SK-N-SH treated with all-trans-retinoic acid at 6 μM for 48 hours (cell line): ENCODE measurements at regions not wholly inside any gene's neighbourhood (a gene's known extent, or its start where the extent isn't known, plus 50 kb on each side); places are given as distances from the start of the nearest gene placed in this dataset.
"Not testable (repeated sequence)": the region's sequence is repeated elsewhere in the genome, so short reads cannot be mapped to it uniquely, and the experiment has no call there.

ENCODE experiments used
- ATAC-seq: fragments of 200-7000 bp; cut with Tn5 transposase; 3 replicates; pipeline ENCODE4 v1.9.1; 2020; ENCODE audit warnings: mild to moderate bottlenecking, moderate library complexity
- ARNTL ChIP-seq: fragments of 450-650 bp; formaldehyde crosslinking; IDR thresholded peaks from 2 replicates; pipeline ENCODE4 v1.5.0; 2020; ENCODE audit warnings: low read depth, mild to moderate bottlenecking, moderate library complexity, borderline replicate concordance
- BACH2 ChIP-seq: fragments of 250-450 bp; sonication (Bioruptor Pico); IDR thresholded peaks from 2 replicates; pipeline ENCODE4 v1.9.0; 2021; ENCODE audit warnings: mild to moderate bottlenecking, borderline replicate concordance
- CREB5 ChIP-seq: fragments of 250-450 bp; sonication (Bioruptor Pico); IDR thresholded peaks from 2 replicates; pipeline ENCODE4 v1.5.1; 2020; ENCODE audit warnings: low read depth, mild to moderate bottlenecking, moderate library complexity
- CSDC2 ChIP-seq: fragments of 250-450 bp; sonication (Bioruptor Pico); IDR thresholded peaks from 2 replicates; pipeline ENCODE4 v1.5.0; 2020; ENCODE audit warnings: mild to moderate bottlenecking, moderate library complexity
- CSRNP3 ChIP-seq: fragments of 250-450 bp; sonication (Bioruptor Pico); IDR thresholded peaks from 2 replicates; pipeline ENCODE4 v1.5.1; 2021; ENCODE audit warnings: mild to moderate bottlenecking, moderate library complexity
- ISL1 ChIP-seq: fragments of 250-450 bp; sonication (Bioruptor Pico); IDR thresholded peaks from 2 replicates; pipeline ENCODE4 v2.1.2; 2022; ENCODE audit warnings: mild to moderate bottlenecking, moderate library complexity
- PATZ1 ChIP-seq: fragments of 250-450 bp; sonication (Bioruptor Pico); IDR thresholded peaks from 2 replicates; pipeline ENCODE4 v1.8.0; 2020; ENCODE audit warnings: mild to moderate bottlenecking, moderate library complexity, borderline replicate concordance
- POU6F1 ChIP-seq: fragments of 250-450 bp; sonication (Bioruptor Pico); IDR thresholded peaks from 2 replicates; pipeline ENCODE4 v1.8.0; 2021; ENCODE audit warnings: low read depth, mild to moderate bottlenecking, moderate library complexity, borderline replicate concordance
- PPARA ChIP-seq: fragments of 250-450 bp; sonication (Bioruptor Pico); IDR thresholded peaks from 2 replicates; pipeline ENCODE4 v1.5.0; 2020; ENCODE audit warnings: mild to moderate bottlenecking, borderline replicate concordance
- RARB ChIP-seq: fragments of 250-450 bp; sonication (Bioruptor Pico); IDR thresholded peaks from 2 replicates; pipeline ENCODE4 v1.8.0; 2021; ENCODE audit warnings: mild to moderate bottlenecking, moderate library complexity
- SNAI2 ChIP-seq: fragments of 250-450 bp; sonication (Bioruptor Pico); IDR thresholded peaks from 2 replicates; pipeline ENCODE4 v1.5.0; 2020; ENCODE audit warnings: mild to moderate bottlenecking, moderate library complexity
- TOX ChIP-seq: fragments of 250-450 bp; sonication (Bioruptor Pico); IDR thresholded peaks from 2 replicates; pipeline ENCODE4 v1.8.0; 2021; ENCODE audit warnings: mild to moderate bottlenecking, moderate library complexity, borderline replicate concordance
- ZC3H10 ChIP-seq: fragments of 250-450 bp; sonication (Bioruptor Pico); IDR thresholded peaks from 2 replicates; pipeline ENCODE4 v1.5.1; 2021; ENCODE audit warnings: mild to moderate bottlenecking, moderate library complexity
- ZFP3 ChIP-seq: fragments of 250-450 bp; sonication (Bioruptor Pico); IDR thresholded peaks from 2 replicates; pipeline ENCODE4 v1.5.0; 2020; ENCODE audit warnings: mild to moderate bottlenecking, moderate library complexity
- ZFP30 ChIP-seq: fragments of 450-650 bp; formaldehyde crosslinking; IDR thresholded peaks from 2 replicates; pipeline ENCODE4 v1.5.0; 2022; ENCODE audit warnings: mild to moderate bottlenecking, moderate library complexity
- ZNF8 ChIP-seq: fragments of 450-650 bp; formaldehyde crosslinking; IDR thresholded peaks from 2 replicates; pipeline ENCODE4 v1.5.0; 2020; ENCODE audit warnings: mild to moderate bottlenecking, moderate library complexity

GRCh38 chr3:193915613-193916012, 220.3 kb upstream of the HES1 start:
- ATAC-seq, result no peak
- TF ChIP-seq POU6F1 (no peak), PATZ1 (no peak), ARNTL (CRISPR knock-in tag) (no peak), CREB5 (CRISPR knock-in tag) (no peak)

- ATAC-seq, result no peak
- TF ChIP-seq CSRNP3 (CRISPR knock-in tag), result no peak
- TF ChIP-seq ARNTL (CRISPR knock-in tag), result no peak
- no peak for TF ChIP-seq RARB (CRISPR knock-in tag)
- no peak for TF ChIP-seq PPARA (CRISPR knock-in tag)
- no peak for TF ChIP-seq TOX (CRISPR knock-in tag)
- TF ChIP-seq ZC3H10, result no peak
Measured at GRCh38 chr3:193917158-193917557, 218.8 kb upstream of the HES1 start.

- no peak for ATAC-seq
- TF ChIP-seq CSDC2 (CRISPR knock-in tag), result no peak
- TF ChIP-seq PPARA (CRISPR knock-in tag), result no peak
- no peak for TF ChIP-seq BACH2 (CRISPR knock-in tag)
- no peak for TF ChIP-seq ISL1 (CRISPR knock-in tag)
- TF ChIP-seq TOX (CRISPR knock-in tag), result no peak
- TF ChIP-seq ZFP3 (CRISPR knock-in tag), result no peak
Measured at GRCh38 chr3:193921465-193921864, 214.5 kb upstream of the HES1 start.

GRCh38 chr3:193922034-193922774, 213.7 kb upstream of the HES1 start:
- TF ChIP-seq ZFP30 (CRISPR knock-in tag) (no peak), ZNF8 (CRISPR knock-in tag) (no peak), POU6F1 (no peak), ZC3H10 (no peak), SNAI2 (no peak), TOX (CRISPR knock-in tag) (no peak)
- ATAC-seq, result no peak

- not testable (repeated sequence) for ATAC-seq
Measured at GRCh38 chr3:193923958-193924357, 212.0 kb upstream of the HES1 start.

GRCh38 chr3:193926071-193926470, 209.9 kb upstream of the HES1 start:
- not testable (repeated sequence) for ATAC-seq

- not testable (repeated sequence) for ATAC-seq
Measured at GRCh38 chr3:193927413-193928206, 208.3 kb upstream of the HES1 start.
